Panc1 (cell line): ENCODE measurements at regions not wholly inside any gene's neighbourhood (a gene's known extent, or its start where the extent isn't known, plus 50 kb on each side); places are given as distances from the start of the nearest gene placed in this dataset.

Source experiments
- ATAC-seq: fragments of 200-7000 bp; cut with Tn5 transposase; 2 replicates; pipeline ENCODE4 v1.9.1; 2020; ENCODE audit warnings: mild to moderate bottlenecking, moderate library complexity
- BruUV-seq: library from RNA; stranded (reverse); fragments of 400-500 nt; replicated peaks from 2 replicates; lab custom pipeline; 2021; lab: Mats Ljungman, UMichigan
- CTCF ChIA-PET: fragments of 300-600 bp; sonication (Branson Sonifier 250); formaldehyde crosslinking; loops from one replicate; lab custom pipeline; 2022; ENCODE audit warnings: antibody characterized with exemption; lab: Charles Lee
- POLR2A ChIA-PET: fragments of 300-600 bp; sonication (Branson Sonifier 250); formaldehyde crosslinking; loops from one replicate; lab custom pipeline; 2022; ENCODE audit warnings: antibody characterized with exemption; lab: Charles Lee
- DNase-seq: peaks from one replicate; pipeline ENCODE4 v3.0.0-alpha.2; 2010; ENCODE audit warnings: low read depth, low spot score
- H3K27ac ChIP-seq: 2 replicates; pipeline ENCODE4 v1.5.1; 2011; ENCODE audit warnings: mild to moderate bottlenecking, low read length, inconsistent platforms
- H3K27me3 ChIP-seq: fragments of 200-500 bp; sonication (Bioruptor generic); 2 replicates; pipeline ENCODE4 v1.6.0; 2014; ENCODE audit warnings: low read length, inconsistent platforms; ENCODE audit not compliant: control insufficient read depth, insufficient read depth
- H3K36me3 ChIP-seq: fragments of 200-500 bp; sonication (Bioruptor generic); 2 replicates; pipeline ENCODE4 v1.5.1; 2014; ENCODE audit warnings: inconsistent platforms, mild to moderate bottlenecking, low read length, moderate library complexity; ENCODE audit not compliant: control insufficient read depth, insufficient read depth
- H3K4me1 ChIP-seq: 2 replicates; pipeline ENCODE4 v1.5.1; 2011; ENCODE audit warnings: inconsistent platforms, mild to moderate bottlenecking, low read length, moderate library complexity; ENCODE audit not compliant: control insufficient read depth, insufficient read depth
- H3K4me3 ChIP-seq, 2 experiments: 2 replicates each; pipeline ENCODE4 v1.5.1; 2011 to 2012; ENCODE audit warnings: low read depth in 2 of 2, low read length in 2 of 2, mild to moderate bottlenecking in 2 of 2, inconsistent platforms in 1 of 2, moderate library complexity in 1 of 2
- H3K9me3 ChIP-seq: fragments of 200-500 bp; sonication (Bioruptor generic); 2 replicates; pipeline ENCODE4 v1.5.1; 2014; ENCODE audit warnings: low read depth, mild to moderate bottlenecking, inconsistent platforms, low read length, moderate library complexity; ENCODE audit not compliant: control insufficient read depth, insufficient read depth
- CTCF ChIP-seq: fragments of 450-650 bp; IDR thresholded peaks from 2 replicates; pipeline ENCODE4 v1.5.1; 2017; ENCODE audit warnings: mild to moderate bottlenecking
- POLR2AphosphoS5 ChIP-seq: IDR thresholded peaks from 2 replicates; pipeline ENCODE4 v1.6.1; 2012; ENCODE audit warnings: mild to moderate bottlenecking, low read depth, low read length, moderate library complexity
- REST ChIP-seq, 2 experiments: IDR thresholded peaks; 2 replicates each; pipeline ENCODE4 v1.6.1; 2011 to 2012; ENCODE audit warnings: low read depth in 2 of 2, control low read depth in 1 of 2, low read length in 1 of 2, mild to moderate bottlenecking in 1 of 2, moderate library complexity in 1 of 2; ENCODE audit not compliant: insufficient read depth in 1 of 2
- SIN3A ChIP-seq: IDR thresholded peaks from 2 replicates; pipeline ENCODE4 v1.6.1; 2012; ENCODE audit warnings: low read depth, mild to moderate bottlenecking, low read length, moderate library complexity, borderline replicate concordance; ENCODE audit not compliant: insufficient read depth
- TCF7L2 ChIP-seq: IDR thresholded peaks from 2 replicates; pipeline ENCODE4 v1.6.1; 2011; ENCODE audit warnings: mild to moderate bottlenecking, low read depth, low read length, inconsistent platforms
- in situ Hi-C: cut with HindIII; loops from 2 replicates; pipeline ENCODE4 v1.10.0; 2016; ENCODE audit warnings: low sequenced_read_pairs, low pct_unique_long_range_greater_than_20kb
- intact Hi-C: fragments of 100-400 bp; cut with micrococcal nuclease; formaldehyde crosslinking; loops from one replicate; pipeline ENCODE4 v1.10.0; 2022; ENCODE audit not compliant: unreplicated experiment

DNA sequence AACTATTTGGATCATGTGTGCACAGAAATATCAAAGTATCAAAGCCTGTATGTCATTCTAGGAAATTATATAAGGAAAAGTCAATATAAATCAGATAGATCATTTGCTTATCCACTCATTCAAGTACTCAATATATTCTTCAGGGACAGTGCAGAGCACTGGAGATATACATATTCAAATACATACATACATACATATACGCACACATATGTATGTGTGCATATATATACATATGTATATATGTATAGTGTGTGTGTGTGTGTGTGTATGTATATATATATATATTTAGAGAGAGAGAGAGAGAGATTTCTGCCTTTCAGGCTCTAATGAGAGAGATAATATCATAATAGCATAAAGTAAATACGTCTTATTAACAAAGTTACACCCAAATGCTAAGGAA is 169.2 kb downstream of the PMP22 start:
- no peak for ATAC-seq
- no peaks in the 10 kb centered on the region for H3K36me3 ChIP-seq
- TF ChIP-seq SIN3A (no peak), POLR2AphosphoS5 (no peak), REST (IDR thresholded peaks at IDR 0.05; ENCODE audit: insufficient read depth in 1 of 2, low read depth in 2 of 2, low read length in 1 of 2) (no peak), TCF7L2 (no peak), CTCF (no peak)
- CTCF ChIA-PET: no interaction called here
- H3K4me3 ChIP-seq: no peak overlapping the region
- POLR2A ChIA-PET: no interaction called here
- no peaks in the 10 kb centered on the region for H3K27me3 ChIP-seq
- DNase-seq: no peak
- intact Hi-C loops (no loop called here), in situ Hi-C loops (no loop called here)
- H3K9me3 ChIP-seq: no peaks in the 10 kb centered on the region
- no peak overlapping the region for H3K27ac ChIP-seq
- no TSS peak for BruUV-seq
- H3K4me1 ChIP-seq: no peaks in the 10 kb centered on the region

DNA sequence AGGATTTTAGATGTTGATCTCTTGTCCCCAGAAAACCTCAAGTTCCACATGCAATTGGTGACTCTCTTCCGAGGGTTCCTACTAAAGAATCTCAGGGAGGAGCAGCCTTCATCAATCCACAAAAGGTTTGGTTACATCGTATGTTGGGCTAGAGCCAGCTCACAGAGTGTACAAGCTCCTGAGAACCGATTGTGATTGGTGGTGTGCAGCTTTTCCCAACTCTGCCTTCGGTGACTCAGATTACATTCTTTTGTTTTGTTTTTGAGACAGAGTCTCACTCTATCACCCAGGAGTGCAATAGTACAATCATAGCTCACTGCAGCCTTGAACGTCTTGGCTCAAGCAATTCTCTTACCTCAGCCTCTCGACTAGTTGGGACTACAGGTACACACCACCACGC is 172.4 kb downstream of the PMP22 start:
- intact Hi-C loops (no loop called here), in situ Hi-C loops (no loop called here)
- TF ChIP-seq CTCF (no peak), REST (IDR thresholded peaks at IDR 0.05; ENCODE audit: insufficient read depth in 1 of 2, low read depth in 2 of 2, low read length in 1 of 2) (no peak), SIN3A (no peak), TCF7L2 (no peak), POLR2AphosphoS5 (no peak)
- ChIA-PET CTCF (no interaction called here), POLR2A (no interaction called here)
- Histone ChIP-seq H3K9me3 (no peaks in the 10 kb centered on the region), H3K27ac (no peak overlapping the region), H3K4me1 (no peaks in the 10 kb centered on the region), H3K4me3 (no peak overlapping the region), H3K36me3 (no peaks in the 10 kb centered on the region), H3K27me3 (no peaks in the 10 kb centered on the region; the same call in 1 of the 2 replicates)
- no peak for DNase-seq
- ATAC-seq: no peak
- no TSS peak for BruUV-seq
